Bronchial epithelial cell (primary cell): ENCODE measurements at regions not wholly inside any gene's neighbourhood (a gene's known extent, or its start where the extent isn't known, plus 50 kb on each side); places are given as distances from the start of the nearest gene placed in this dataset.

Source experiments
- DNase-seq: peaks from one replicate; pipeline ENCODE4 v3.0.0-alpha.2; 2010; ENCODE audit warnings: low read depth
- FAIRE-seq: peaks from 2 replicates; lab custom pipeline; 2011; peaks lifted over from hg19 to GRCh38; lab: Jason Lieb, UNC
- H3K27me3 ChIP-seq: 2 replicates; pipeline ENCODE4 v1.5.1; 2011; ENCODE audit warnings: low read length; ENCODE audit not compliant: control insufficient read depth, insufficient read depth
- H3K36me3 ChIP-seq: 2 replicates; pipeline ENCODE4 v1.5.1; 2011; ENCODE audit warnings: low read length; ENCODE audit not compliant: control insufficient read depth, insufficient read depth
- H3K4me3 ChIP-seq: 2 replicates; pipeline ENCODE4 v1.5.1; 2011; ENCODE audit warnings: mild to moderate bottlenecking, low read depth, low read length, control low read depth
- CTCF ChIP-seq: IDR thresholded peaks from 2 replicates; pipeline ENCODE4 v1.5.1; 2011; ENCODE audit warnings: mild to moderate bottlenecking, moderate library complexity, low read length, control low read depth, inconsistent platforms; ENCODE audit not compliant: insufficient read depth, severe bottlenecking

GRCh38 chr14:96143906-96144305 lies 60.7 kb upstream of the BDKRB2 start:
- H3K36me3 ChIP-seq = no peaks in the 10 kb centered on the region
- DNase-seq = no peak
- TF ChIP-seq CTCF = no peak
- no peak overlapping the region for H3K4me3 ChIP-seq
- H3K27me3 ChIP-seq = peaks cover 3% of the 10 kb centered on the region
- no peak for FAIRE-seq

- DNase-seq = no peak
- TF ChIP-seq CTCF = no peak
- no peak overlapping the region for H3K4me3 ChIP-seq
- no peaks in the 10 kb centered on the region for H3K36me3 ChIP-seq
- FAIRE-seq = no peak
- peaks cover 2% of the 10 kb centered on the region for H3K27me3 ChIP-seq
These were observed 59.3 kb upstream of the BDKRB2 start for GRCh38 chr14:96145116-96145864.

- no peak for TF ChIP-seq CTCF
- Histone ChIP-seq H3K4me3 (no peak overlapping the region), H3K27me3 (no peaks in the 10 kb centered on the region), H3K36me3 (no peaks in the 10 kb centered on the region)
- FAIRE-seq = no peak
- DNase-seq = peak; percentile 7
These were observed 58.4 kb upstream of the BDKRB2 start for GRCh38 chr14:96146131-96146771.

GRCh38 chr14:96148631-96149030 lies 56.0 kb upstream of the BDKRB2 start:
- FAIRE-seq (no peak), DNase-seq (no peak)
- no peaks in the 10 kb centered on the region for H3K27me3 ChIP-seq
- no peak overlapping the region for H3K4me3 ChIP-seq
- no peak for TF ChIP-seq CTCF
- no peaks in the 10 kb centered on the region for H3K36me3 ChIP-seq

GRCh38 chr14:96149131-96149530 lies 55.5 kb upstream of the BDKRB2 start:
- DNase-seq (no peak), FAIRE-seq (no peak)
- Histone ChIP-seq H3K27me3 (no peaks in the 10 kb centered on the region), H3K36me3 (no peaks in the 10 kb centered on the region), H3K4me3 (no peak overlapping the region)
- TF ChIP-seq CTCF = no peak
